GM18520 (cell line): ENCODE measurements at regions not wholly inside any gene's neighbourhood (a gene's known extent, or its start where the extent isn't known, plus 50 kb on each side); places are given as distances from the start of the nearest gene placed in this dataset.
"Not testable (repeated sequence)": the region's sequence is repeated elsewhere in the genome, so short reads cannot be mapped to it uniquely, and the experiment has no call there.

Experiments
- ATAC-seq: cut with Tn5 transposase; IDR thresholded peaks from one replicate; pipeline ENCODE4 v1.9.1; 2021; ENCODE audit not compliant: unreplicated experiment

- ATAC-seq = not testable (repeated sequence)
These were observed 75.1 kb upstream of the CIDEA start for GRCh38 chr18:12179029-12179428.

- ATAC-seq = not testable (repeated sequence)
These were observed 74.2 kb upstream of the CIDEA start for GRCh38 chr18:12179697-12180577.

GRCh38 chr18:12198797-12199196 is 55.4 kb upstream of the CIDEA start:
- ATAC-seq = not testable (repeated sequence)

- ATAC-seq = peak; percentile 94
These were observed 54.0 kb upstream of the CIDEA start for GRCh38 chr18:12200186-12200585.
